Mesenteric fat pad (tissue), 1 donor: ENCODE measurements at regions not wholly inside any gene's neighbourhood (a gene's known extent, or its start where the extent isn't known, plus 50 kb on each side); places are given as distances from the start of the nearest gene placed in this dataset.

ENCODE experiments used
- DNase-seq: peaks from one replicate; pipeline ENCODE4 v3.0.0-alpha.2; 2020; ENCODE audit warnings: low spot score
- donor health status: DM: yes; HTN: yes; CAD: no.

DNA sequence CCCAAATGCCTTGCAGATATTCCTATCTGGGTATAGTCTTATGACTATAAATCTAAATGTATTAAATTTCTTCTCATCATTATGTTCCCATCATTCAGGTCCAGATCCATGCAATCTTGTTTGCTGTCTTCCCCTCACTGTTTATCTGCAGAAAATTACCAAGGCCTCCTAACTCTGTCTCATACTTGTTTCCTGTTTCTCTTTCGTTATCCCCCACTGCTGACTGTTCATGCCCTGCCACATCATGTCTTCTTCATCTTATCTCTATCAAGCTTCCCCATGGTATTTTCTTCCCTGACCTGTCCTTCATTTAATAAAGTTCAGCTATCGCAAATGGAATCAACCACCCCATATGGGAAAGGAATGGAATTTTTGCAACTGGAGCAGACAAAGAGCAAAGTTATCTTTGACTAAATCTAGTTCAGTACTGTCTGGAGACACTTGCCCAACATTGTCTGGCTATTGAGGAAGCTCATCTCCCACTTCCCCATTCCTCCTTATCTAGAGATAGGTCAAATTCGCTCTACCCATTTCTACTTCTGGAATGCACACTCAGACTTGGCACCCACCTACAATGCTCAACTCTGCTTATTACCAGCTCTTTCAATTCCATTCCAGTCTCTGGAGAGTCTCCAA is 1358.1 kb downstream of the EFNB2 start:
- no peak for DNase-seq

DNA sequence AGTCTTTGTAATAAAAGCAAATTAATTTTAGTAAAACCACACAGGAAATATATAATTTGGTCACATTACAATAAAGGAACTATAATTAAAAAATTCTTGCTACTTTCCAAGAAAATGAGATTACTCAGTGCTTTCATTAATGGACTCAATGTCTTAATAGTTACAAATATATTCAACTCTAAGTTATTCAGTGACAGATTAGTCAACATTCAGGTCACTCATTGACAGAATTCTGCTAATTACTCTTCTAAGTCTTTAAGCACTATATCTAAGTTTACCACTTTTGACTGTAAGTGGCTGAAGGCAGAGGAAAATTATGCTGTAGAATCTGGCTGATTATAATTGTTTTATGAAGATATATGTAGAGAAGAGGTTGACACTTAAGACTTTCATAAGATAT is 1365.0 kb downstream of the EFNB2 start:
- no peak for DNase-seq

DNA sequence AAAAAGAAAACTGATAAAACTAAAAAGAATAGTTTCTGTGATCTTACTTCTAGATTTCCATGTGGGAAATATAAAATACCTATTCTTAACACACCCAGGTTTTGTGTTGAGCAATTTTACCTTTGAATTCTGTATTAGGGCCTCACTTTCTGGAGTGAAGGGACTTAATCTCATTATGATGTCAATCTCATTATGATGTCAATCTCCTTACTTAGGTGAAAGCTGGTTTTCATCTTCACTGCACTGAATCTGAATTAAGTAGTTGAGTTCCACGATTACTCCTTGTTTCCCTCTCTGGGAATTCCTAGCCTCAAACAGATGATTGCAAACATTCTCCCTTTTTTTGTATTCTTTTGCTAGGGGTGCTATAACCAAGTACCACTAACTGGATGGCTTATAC is 1367.2 kb downstream of the EFNB2 start:
- DNase-seq: no peak

GRCh38 chr13:105167385-105167784 is 1368.1 kb downstream of the EFNB2 start:
- no peak for DNase-seq

DNA sequence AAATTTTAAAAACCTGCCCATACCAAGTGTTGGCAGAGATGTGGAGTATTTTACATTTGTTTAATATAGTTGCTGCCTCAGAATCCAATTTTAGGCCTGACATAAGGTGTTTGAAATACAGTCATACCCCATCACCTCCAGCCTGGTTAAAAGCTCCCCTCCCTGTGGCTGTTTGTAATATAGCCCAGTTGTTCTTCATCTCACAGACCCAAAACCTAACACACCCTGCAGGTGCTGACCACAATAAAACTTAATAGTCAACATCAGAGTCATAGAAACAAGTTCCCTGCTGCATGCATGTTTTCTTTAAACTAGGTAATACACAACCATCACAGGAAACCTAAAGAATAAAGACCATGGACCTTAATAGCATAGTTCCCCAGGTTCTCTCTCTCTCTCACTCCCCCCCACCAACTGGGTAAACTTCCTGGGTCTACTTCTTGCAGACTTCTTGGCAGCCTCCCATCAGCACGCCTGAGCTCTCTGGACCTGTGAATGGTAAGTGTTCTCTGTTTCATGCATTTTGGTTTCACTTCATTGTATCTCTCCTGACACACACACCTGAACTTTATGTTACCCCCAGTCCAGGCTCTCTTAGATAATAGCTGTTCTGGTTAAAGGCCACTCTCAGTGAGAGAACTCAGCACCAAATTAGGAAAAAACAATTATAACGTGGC is 1369.9 kb downstream of the EFNB2 start:
- no peak for DNase-seq

DNA sequence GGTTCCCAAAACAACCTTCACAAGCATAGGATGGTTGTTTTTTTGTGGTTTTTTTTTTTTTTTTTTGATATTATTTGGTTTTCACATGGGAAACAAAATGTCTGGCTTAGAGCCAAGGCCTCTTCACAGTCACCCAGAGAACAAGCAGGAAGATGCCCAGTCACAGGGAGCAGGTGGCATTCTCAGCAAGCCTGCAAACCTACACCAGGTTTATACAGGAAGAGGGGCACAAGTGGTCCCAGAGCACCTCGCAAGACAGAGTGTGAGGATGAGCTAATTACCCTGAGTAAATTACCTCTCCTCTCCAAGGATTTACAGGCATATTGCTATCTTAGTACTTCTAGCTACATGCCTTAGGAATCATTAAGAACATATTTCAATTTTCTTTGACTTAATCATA is 1375.6 kb downstream of the EFNB2 start:
- no peak for DNase-seq

GRCh38 chr13:105153611-105154010 is 1381.9 kb downstream of the EFNB2 start:
- no peak for DNase-seq

DNA sequence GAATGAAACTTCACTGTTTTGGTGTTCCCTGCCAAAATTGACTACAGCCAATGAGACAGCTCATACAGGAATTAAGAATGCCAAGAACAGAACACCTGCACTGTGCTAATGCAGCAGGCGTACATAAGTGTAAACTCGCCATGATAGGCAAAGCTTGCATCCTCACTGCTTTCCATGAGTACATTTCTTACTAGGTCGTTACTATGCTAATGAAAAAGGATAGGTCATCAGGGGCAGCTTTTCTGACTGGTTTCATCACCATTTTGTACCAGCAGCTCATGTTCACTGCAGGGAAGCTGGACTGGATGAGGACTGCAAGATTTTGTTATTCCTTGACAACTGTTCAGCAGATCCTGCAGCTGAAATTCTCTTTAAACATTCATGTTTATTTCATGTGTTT is 1383.8 kb downstream of the EFNB2 start:
- DNase-seq: no peak

GRCh38 chr13:105147461-105147860 is 1388.0 kb downstream of the EFNB2 start:
- DNase-seq: no peak

DNA sequence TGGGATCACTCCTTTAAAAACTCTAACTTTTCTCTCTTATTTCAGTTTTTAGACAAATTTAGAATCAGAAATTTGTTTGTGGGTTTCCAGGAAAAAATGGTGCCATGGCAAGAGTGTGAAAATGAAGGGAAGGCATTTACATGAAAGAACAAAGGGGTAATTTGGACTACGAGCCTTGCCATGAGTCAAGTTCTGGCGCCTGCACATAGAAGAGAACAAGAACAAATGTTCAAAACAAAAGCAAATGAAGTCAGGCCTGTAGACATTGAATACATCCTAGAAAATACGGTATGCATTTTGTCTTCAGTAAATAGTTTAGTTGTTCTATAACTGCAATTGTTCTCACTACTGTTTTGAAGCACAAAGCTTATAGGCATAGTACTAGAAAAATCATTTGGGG is 1390.5 kb downstream of the EFNB2 start:
- no peak for DNase-seq

GRCh38 chr13:105144020-105144419 is 1391.4 kb downstream of the EFNB2 start:
- DNase-seq: no peak

- no peak for DNase-seq
Observed at GRCh38 chr13:105142556-105142955, 1392.9 kb downstream of the EFNB2 start.

- no peak for DNase-seq
Observed at GRCh38 chr13:105139380-105140285, 1395.8 kb downstream of the EFNB2 start.

- no peak for DNase-seq
Observed at GRCh38 chr13:105139048-105139379, 1396.4 kb downstream of the EFNB2 start.

GRCh38 chr13:105135852-105136615 is 1399.4 kb downstream of the EFNB2 start:
- no peak for DNase-seq

- no peak for DNase-seq
Observed at GRCh38 chr13:105127732-105128131, 1407.7 kb downstream of the EFNB2 start.

- no peak for DNase-seq
Observed at GRCh38 chr13:105121221-105121620, 1414.2 kb downstream of the EFNB2 start.

- DNase-seq: no peak
Observed at GRCh38 chr13:105118426-105118985, 1417.0 kb downstream of the EFNB2 start.

GRCh38 chr13:105116966-105117365 is 1418.5 kb downstream of the EFNB2 start:
- DNase-seq: no peak

GRCh38 chr13:105112561-105112960 is 1422.9 kb downstream of the EFNB2 start:
- DNase-seq: no peak

DNA sequence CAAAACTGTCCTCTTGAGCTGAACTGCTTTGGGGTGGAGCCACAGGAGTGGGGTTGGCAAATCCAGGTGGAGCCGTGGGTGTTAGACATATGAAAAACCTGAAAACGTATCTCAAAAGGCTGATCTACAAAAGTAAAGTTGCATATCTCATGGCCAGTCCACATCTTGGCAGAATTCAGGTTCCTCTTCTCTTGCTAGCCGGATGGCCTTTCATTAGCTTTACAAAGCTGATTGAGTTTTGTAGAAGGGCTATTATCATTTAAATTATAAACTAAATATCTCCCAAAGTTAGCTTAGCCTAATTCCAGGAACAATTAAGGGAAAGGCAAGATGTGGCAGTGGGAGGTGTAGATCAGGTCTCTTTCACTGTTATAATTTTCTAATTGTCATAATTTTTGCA is 1427.7 kb downstream of the EFNB2 start:
- DNase-seq: no peak
